GM19372 (cell line): ENCODE measurements at regions not wholly inside any gene's neighbourhood (a gene's known extent, or its start where the extent isn't known, plus 50 kb on each side); places are given as distances from the start of the nearest gene placed in this dataset.
A peak's percentile ranks its signal among the peaks of the same experiment; 100 is the strongest.

Experiments used
- ATAC-seq: cut with Tn5 transposase; IDR thresholded peaks from one replicate; pipeline ENCODE4 v1.9.1; 2021; ENCODE audit warnings: mild to moderate bottlenecking, low read depth, moderate library complexity; ENCODE audit not compliant: unreplicated experiment

GRCh38 chr1:163257763-163258162, 55.0 kb upstream of the RGS5 start:
- ATAC-seq: no peak

- ATAC-seq: no peak
These were observed 55.5 kb upstream of the RGS5 start for GRCh38 chr1:163258181-163258580.

- ATAC-seq: peak; percentile 54
These were observed 57.7 kb upstream of the NUF2 start for GRCh38 chr1:163263818-163264655.

GRCh38 chr1:163265547-163265946, 56.2 kb upstream of the NUF2 start:
- ATAC-seq: no peak

GRCh38 chr1:163267962-163268361, 53.8 kb upstream of the NUF2 start:
- no peak for ATAC-seq

GRCh38 chr1:163271535-163271934, 50.2 kb upstream of the NUF2 start:
- ATAC-seq: no peak
